Stimulated activated naive CD4-positive, alpha-beta T cell treated with Interleukin-2 at 50 U/mL for 16 hours (primary cell): ENCODE measurements at regions not wholly inside any gene's neighbourhood (a gene's known extent, or its start where the extent isn't known, plus 50 kb on each side); places are given as distances from the start of the nearest gene placed in this dataset.
"Not testable (repeated sequence)": the region's sequence is repeated elsewhere in the genome, so short reads cannot be mapped to it uniquely, and the experiment has no call there.

Source experiments
- DNase-seq: peaks from one replicate; lab custom pipeline; 2025; lab: John Stamatoyannopoulos, UW

- no peak for DNase-seq
Measured at GRCh38 chr12:127752802-127753201, 514.2 kb upstream of the TMEM132C start.

- DNase-seq = no peak
Measured at GRCh38 chr12:127760357-127760756, 506.6 kb upstream of the TMEM132C start.

- DNase-seq = no peak
Measured at GRCh38 chr12:127760996-127761395, 506.0 kb upstream of the TMEM132C start.

GRCh38 chr12:127761880-127762279, 505.1 kb upstream of the TMEM132C start:
- no peak for DNase-seq

GRCh38 chr12:127767656-127768055, 499.3 kb upstream of the TMEM132C start:
- no peak for DNase-seq

- DNase-seq = no peak
Measured at GRCh38 chr12:127770118-127770517, 496.9 kb upstream of the TMEM132C start.

GRCh38 chr12:127771546-127771945, 495.4 kb upstream of the TMEM132C start:
- DNase-seq = no peak

GRCh38 chr12:127773520-127773919, 493.4 kb upstream of the TMEM132C start:
- no peak for DNase-seq

GRCh38 chr12:127774828-127775227, 492.1 kb upstream of the TMEM132C start:
- no peak for DNase-seq

- DNase-seq = no peak
Measured at GRCh38 chr12:127779301-127780045, 487.5 kb upstream of the TMEM132C start.

- DNase-seq = no peak
Measured at GRCh38 chr12:127780881-127781280, 486.1 kb upstream of the TMEM132C start.

- no peak for DNase-seq
Measured at GRCh38 chr12:127781336-127781735, 485.6 kb upstream of the TMEM132C start.

- no peak for DNase-seq
Measured at GRCh38 chr12:127785540-127785939, 481.4 kb upstream of the TMEM132C start.

- no peak for DNase-seq
Measured at GRCh38 chr12:127785986-127786590, 480.9 kb upstream of the TMEM132C start.

- DNase-seq = no peak
Measured at GRCh38 chr12:127787544-127787943, 479.4 kb upstream of the TMEM132C start.

- DNase-seq = no peak
Measured at GRCh38 chr12:127790376-127790775, 476.6 kb upstream of the TMEM132C start.

- no peak for DNase-seq
Measured at GRCh38 chr12:127791217-127791616, 475.8 kb upstream of the TMEM132C start.

- DNase-seq = no peak
Measured at GRCh38 chr12:127797918-127798317, 469.1 kb upstream of the TMEM132C start.

- no peak for DNase-seq
Measured at GRCh38 chr12:127802271-127802670, 464.7 kb upstream of the TMEM132C start.

GRCh38 chr12:127803545-127803944, 463.4 kb upstream of the TMEM132C start:
- no peak for DNase-seq

GRCh38 chr12:127809275-127809674, 457.7 kb upstream of the TMEM132C start:
- no peak for DNase-seq

GRCh38 chr12:127810041-127810440, 456.9 kb upstream of the TMEM132C start:
- DNase-seq = no peak

GRCh38 chr12:127810459-127810858, 456.5 kb upstream of the TMEM132C start:
- not testable (repeated sequence) for DNase-seq

- DNase-seq = no peak
Measured at GRCh38 chr12:127811988-127812387, 455.0 kb upstream of the TMEM132C start.
